GM21529 (cell line): ENCODE measurements at regions not wholly inside any gene's neighbourhood (a gene's known extent, or its start where the extent isn't known, plus 50 kb on each side); places are given as distances from the start of the nearest gene placed in this dataset.
"Not testable (repeated sequence)": the region's sequence is repeated elsewhere in the genome, so short reads cannot be mapped to it uniquely, and the experiment has no call there.

Experiments
- ATAC-seq: cut with Tn5 transposase; IDR thresholded peaks from one replicate; pipeline ENCODE4 v1.9.1; 2021; ENCODE audit not compliant: unreplicated experiment

DNA sequence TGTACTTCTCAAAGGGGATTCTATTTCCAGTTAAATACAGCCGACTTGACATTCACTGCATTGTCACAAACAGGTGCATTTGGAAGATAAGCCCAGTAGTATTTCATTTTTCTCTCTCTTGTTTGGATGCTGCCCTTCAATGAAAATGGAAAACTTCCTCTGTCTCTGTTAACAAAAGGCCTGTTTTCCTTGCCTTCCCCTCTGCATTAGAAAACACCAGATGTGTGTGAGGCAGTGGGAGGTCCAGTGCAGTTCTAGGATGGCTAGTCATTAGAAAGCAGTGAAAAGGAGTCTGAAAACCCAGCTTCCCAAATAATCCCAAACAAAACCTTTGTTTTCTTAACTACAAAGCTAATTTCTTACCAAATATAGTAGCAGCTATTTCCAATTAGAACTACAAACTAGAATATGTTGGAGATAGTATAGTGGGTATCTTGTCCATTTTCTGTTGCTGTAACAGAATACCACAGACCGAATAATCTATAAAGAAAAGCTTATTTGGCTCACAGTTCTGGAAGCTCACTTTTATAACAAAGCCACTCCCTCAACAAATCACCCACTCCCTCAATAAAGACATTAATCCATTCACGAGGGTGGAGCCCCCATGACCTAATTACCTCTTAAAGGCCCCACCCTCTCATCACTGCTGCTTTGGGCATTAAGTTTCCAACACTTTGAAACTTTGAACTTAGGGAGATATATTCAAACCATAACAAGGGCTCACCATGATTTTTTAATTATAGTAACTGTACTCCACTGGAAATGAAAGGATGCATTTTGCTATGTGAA lies 452.1 kb upstream of the RPS6KA3 start:
- no peak for ATAC-seq

DNA sequence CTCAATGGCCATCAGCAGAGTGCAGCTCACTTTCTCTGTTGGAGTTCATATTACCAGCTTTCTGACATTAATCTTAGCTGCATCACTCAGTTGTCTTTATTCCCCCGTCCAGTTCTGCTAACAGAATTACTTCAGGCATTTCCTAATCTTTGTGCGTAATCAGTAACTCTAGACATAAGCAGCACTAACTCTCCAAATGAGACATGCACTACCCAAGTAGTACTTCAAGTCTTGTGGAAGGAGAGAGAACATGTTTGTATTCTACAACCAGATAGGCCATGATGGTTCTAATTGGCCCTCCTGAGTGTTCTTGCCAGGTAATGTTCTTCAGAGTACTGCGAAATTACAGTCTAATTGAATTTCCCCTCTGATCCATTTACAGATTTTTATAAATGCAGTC lies 448.5 kb upstream of the RPS6KA3 start:
- ATAC-seq, result no peak

DNA sequence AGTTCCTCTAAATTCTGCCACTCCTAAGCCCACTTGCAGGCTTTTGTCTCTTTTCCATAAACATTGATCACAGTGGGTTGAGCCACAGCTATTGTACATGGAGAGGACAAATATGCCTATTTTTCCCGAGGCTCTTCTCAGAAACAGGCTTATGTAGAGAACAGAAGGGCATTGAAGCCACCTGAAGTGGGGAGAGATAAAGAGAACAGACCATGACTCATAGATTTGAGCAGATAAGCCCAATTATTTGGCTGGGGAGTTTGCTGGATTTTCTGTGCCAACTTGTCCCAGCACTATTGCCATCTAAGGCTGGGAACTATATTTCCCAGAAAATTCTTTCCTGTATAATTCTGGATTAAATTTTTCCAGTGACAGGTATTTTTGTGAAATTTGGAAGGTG lies 446.1 kb upstream of the RPS6KA3 start:
- ATAC-seq, result no peak

DNA sequence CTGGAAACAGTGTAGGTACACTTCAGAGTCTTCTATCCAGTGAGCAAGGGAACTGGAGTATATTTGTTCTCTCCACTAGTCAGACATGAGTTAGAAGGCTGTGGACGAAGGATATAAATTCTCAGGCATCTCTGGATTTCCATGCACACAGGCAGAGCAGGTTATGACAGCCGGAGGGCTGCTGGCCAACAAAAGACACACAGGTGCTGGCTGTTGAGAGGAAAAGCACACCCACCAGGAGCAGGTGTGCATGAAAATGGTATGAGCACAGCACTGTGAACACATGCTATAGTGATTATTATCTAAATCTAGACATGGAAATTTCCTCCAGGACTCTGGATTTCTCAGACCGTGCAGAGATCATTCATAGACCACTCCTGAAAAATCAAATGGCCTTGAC lies 444.7 kb upstream of the RPS6KA3 start:
- no peak for ATAC-seq

DNA sequence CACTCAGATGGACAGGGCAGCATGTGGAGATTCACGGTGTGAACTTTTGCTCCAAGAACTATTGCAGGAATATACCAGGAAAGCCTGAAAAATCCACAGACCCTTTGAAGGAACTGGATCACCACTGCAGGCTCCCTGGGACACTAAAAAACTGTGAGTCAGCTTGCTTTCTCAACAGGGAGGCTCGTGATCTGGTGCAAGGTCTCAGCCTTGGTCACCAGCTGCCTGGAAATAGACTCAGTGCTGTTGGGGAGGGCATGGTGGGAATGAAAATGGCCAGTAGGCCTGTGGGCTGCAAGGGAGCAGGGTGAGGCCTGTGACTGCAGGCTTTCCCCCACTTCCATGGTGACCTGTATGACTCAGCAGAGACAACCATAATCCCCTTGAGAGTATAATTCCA lies 426.4 kb upstream of the RPS6KA3 start:
- ATAC-seq, result no peak

DNA sequence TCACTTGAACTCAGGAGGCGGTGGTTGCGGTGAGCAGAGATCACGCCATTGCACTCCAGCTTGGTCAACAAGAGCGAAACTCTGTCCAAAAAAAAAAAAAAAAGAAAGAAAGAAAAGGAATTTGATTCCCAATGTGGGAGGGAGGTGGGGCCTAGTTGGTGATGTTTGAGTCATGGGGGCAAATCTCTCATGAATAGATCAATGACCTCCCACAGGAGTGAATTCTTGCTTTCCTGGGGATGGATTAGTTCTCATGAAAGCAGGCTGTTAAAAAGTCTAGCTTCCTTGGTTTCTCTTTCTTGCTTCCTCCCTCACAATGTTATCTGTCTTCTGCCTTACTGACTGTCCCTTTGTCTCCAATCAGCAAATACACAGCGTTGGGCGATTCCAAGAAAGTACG lies 419.5 kb upstream of the RPS6KA3 start:
- no peak for ATAC-seq

DNA sequence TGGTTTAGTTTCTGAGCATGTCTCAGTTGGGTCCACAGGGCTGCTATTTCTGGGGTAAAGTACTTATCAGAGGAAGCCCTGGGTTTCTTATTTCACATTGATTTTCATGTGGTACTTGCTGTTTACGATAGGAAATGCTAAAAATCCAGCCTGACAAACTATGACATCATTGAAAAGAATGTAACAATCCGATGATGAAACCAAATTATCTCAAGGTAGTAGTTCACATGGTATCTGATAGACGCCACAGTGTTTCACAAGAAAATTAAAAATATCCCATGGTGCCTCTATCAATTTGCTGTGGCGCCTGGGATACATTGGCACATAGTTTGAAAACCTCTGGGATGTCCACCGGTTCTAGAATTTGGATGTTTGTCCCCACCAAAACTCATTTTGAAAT lies 418.9 kb upstream of the RPS6KA3 start:
- no peak for ATAC-seq

DNA sequence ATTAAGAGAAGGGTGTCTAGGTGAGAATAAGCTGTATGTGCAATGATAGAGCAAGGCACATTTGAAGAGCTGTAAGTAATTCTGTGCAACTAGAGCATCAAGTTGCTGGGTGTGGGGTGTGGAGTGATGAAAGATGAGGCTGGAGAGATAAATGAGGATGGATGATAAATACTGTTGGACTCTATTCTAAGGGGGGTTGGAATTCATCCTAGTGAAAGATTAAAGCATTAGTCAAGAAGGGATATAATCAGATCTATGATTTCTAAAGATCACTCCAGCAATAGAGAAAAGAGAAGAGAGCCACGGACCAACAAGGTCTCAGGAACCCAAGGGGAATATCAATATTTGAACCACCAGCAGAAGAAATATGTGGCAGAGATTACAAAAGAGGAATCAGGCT lies 415.0 kb upstream of the RPS6KA3 start:
- ATAC-seq, result no peak

DNA sequence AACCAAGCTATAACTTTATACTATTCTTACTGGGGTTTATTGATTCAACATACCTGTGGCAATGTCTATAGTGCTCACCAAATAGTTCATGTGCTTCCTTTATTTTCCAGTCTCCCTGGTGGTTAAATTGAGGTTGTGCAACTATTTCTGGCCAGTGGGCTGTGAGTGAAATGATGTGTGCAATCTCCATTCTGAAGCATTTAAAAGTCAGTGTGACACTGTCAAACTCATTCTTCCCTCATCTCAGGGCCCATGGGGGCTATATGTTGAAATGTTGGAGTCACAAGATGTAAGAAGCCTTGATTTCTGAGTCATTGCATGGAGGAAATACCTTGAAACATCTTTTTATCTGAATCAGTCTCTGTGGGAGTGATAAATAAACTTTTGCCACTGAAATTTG lies 414.3 kb upstream of the RPS6KA3 start:
- ATAC-seq, result no peak

DNA sequence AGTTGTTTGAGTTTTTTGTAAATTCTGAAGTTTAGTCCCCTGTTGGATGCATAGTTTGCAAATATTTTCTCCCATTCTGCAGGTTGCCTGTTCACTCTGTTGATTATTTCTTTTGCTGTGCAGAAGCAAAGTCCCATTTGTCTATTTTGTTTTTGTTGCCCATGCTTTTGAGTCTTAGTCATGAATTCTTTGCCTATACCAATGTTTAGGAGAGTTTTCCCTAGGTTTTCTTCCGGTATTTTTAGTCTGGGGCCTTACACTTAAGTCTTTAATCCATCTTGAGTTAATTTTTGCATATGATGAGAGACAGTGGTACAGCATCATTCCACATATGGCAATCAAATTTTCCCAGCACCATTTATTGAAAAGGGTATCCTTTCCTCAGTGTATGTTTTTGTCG lies 405.8 kb upstream of the RPS6KA3 start:
- no peak for ATAC-seq

DNA sequence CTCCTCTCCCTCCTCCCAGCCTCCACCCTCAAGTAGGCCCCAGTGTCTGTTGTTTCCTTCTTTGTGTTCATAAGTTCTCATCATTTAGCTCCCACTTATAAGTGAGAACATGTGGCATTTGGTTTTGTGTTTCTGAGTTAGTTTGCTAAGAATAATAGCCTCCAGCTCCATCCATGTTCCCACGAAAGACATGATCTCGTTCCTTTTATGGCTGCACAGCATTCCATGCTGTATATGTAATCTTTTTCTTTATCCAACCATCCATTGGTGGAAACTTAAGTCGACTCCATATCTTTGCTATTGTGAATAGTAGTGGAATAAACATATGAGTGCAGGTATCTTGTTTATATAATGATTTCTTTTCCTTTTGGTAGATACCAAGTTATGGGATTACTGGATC lies 405.0 kb upstream of the RPS6KA3 start:
- not testable (repeated sequence) for ATAC-seq

DNA sequence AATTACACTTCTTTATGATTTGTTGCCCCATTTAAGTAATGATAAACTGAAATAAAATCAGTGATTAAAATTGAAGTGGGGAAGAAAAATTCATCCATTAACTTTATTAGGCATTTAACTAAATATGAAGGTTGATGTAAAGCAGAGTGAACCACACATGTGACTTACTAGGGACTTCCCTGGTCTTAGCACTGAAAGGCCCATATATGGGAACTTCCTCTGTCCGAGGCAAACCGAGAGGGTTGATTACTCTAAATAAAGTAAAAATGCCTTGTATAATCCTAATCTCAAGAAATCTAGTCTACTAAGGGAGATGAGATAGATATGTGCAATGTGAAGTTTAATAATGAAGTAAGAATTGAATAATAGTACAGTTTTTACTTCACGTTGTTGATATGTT lies 403.9 kb upstream of the RPS6KA3 start:
- no peak for ATAC-seq

DNA sequence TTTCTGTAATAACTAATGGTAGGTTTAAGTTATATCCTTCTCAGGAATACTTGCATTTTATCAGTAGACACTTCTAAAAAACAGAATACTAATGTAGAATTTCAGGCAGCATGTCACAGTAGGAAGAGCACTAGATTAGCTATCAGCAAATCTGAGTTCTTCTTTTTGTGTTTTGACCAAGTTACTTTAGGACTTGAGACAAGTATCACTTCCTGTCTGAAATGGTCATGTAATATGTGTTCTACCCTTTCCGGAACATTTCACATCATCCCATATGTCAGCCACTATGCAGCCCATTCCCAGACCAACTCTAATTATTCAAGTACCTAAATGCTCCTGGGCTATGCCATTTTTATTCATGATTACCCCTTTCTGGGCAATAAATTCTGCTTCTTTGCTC lies 401.8 kb upstream of the RPS6KA3 start:
- no peak for ATAC-seq

DNA sequence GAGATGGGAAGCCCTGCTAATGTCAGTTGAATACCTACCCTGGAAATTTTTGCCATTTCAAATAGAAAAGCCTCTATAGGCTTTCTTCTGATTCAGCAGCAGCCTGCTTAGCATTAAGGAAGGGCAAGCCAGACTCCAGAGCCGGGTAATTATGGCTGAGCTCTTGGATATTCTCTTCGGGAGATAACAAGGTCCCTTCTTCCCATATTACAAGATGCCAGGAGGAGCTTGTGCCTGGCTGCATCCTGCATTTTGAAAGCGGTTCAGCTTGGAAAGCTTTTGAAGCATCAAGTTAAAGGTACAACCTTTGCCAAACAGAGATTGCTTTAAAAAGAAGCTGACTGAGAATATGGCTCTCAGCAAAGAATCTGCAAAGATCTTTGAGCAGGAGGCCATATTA lies 399.6 kb upstream of the RPS6KA3 start:
- no peak for ATAC-seq

DNA sequence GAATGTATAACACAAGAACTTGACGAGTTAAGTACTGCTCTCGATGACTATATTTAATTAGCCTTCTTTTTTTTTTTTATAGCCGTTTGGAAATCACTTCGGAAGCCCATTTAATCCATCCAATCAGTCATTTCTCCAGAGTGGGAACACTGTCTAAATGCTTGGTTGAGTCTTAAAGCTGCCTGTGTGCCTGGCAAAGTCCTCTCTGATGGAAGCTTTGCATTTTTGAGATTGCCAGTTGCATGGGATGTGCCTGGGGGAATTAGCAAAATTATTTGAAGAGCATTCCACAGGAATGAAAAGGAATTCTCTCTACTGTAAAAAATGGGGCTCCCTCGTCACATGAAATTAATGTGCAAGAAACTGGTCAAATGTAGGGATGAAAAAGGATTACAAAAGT lies 398.8 kb upstream of the RPS6KA3 start:
- ATAC-seq, result no peak

DNA sequence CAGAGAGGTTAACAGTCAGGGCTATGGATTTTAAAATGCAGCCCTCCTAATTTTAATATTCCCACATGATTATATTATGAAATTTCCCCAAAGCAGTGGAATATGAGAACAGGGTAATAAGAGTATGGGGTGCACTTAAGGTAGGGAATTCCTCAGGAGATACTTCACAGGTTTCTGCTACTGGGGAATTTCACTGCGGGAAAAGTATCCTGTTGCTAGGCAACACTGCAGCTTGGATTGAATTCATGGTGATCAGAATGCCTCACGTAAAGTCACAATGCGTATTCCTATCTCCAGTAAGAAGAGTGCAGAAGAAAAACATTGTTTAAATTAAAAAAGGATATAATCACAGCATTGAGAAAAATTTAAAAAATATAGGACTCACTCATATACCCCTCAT lies 398.1 kb upstream of the RPS6KA3 start:
- ATAC-seq, result no peak

DNA sequence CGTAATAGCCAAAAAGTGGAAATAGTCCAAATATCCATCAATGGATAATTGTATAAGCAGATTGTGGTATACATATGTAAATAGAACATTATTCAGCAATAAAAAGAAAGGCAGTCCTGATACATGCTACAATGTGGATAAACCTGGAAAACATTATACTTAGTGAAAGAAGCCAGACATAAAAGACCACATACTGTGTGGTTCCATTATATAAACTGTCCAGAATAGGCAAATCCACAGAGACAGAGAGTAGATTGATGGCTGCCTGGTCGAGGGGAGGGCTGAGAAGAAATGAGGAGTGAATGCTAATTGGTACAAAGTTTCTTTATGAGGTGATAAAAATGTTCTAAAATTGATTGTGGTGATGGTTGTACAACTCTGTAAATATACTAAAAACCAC lies 397.4 kb upstream of the RPS6KA3 start:
- no peak for ATAC-seq

DNA sequence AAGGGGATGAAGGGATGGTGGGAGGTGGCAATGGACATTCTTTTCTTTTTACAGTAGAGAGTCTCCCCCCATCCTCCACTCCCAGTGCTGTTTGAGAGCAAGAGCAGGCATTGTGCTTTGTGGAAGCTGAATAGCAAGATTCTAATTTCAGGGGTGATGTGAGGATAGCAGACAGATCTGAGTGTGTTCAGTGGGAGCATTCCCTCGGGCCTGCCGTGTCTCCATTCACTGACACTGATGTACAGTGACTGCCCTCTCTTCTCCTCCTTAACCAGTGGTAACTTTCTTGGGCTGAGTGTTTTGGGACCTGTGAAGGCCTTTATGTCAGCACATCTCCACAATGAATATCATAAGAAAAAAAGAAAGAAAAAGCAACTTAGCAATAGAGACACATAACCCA lies 396.6 kb upstream of the RPS6KA3 start:
- ATAC-seq, result no peak

DNA sequence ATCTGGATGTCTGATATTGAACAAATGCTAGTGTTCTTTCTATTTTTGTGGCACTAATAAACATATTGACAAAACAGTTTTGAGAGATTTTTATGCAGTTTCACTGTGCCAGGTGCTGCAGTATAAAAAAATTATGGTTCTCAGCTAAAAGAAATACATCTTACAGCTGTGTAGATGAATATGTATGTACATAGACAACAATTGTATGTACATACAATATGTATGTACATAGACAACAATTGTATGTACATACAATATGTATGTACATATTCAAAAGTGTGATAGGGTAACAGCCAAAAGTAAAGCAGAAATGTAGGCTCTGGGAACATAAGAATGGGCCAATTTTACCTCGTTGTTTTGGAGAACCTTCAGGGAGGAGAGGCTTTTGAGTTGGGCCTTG lies 390.0 kb upstream of the RPS6KA3 start:
- no peak for ATAC-seq

DNA sequence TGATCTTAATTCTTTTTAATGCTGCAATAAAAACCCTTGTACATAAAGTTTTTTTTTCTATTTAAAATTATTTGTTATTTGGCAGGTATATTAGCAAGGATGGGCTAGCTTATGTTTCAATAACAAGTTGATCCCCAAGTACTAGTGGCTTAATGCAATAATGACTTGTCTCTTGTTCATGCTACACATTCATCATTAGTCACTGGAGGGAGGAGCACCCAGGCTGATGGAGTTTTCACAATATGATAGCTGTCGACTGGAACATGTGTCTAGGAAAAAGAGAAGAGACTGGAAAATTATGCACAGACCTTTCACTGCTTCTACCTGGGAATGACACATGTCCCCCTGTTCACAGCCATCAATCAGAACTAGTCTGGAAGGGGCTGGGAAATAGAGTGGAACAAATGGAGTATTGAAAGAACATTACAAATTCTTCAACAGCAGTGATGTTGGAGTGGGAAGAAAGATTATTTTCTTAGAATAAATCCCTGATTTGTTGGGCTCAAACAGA lies 387.9 kb upstream of the RPS6KA3 start:
- no peak for ATAC-seq

DNA sequence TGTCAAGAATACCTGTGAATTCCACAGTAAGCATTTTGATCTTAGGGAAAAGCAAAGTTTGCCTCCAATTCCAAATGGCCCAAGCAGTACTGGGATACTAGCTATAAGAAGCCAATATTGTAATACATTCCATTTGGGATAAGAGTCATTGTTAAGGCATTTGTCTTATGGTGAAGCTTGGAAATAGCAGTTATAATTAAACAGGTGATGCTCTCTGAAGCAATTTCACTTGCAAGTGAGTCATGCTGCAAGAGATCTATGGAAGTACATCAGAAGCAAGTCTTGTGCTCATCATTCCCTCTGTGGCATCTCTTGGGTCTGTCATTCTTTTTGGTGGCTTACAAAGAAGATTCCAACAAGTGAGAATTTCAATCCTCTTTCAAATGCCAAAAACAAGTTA lies 386.4 kb upstream of the RPS6KA3 start:
- ATAC-seq, result no peak

DNA sequence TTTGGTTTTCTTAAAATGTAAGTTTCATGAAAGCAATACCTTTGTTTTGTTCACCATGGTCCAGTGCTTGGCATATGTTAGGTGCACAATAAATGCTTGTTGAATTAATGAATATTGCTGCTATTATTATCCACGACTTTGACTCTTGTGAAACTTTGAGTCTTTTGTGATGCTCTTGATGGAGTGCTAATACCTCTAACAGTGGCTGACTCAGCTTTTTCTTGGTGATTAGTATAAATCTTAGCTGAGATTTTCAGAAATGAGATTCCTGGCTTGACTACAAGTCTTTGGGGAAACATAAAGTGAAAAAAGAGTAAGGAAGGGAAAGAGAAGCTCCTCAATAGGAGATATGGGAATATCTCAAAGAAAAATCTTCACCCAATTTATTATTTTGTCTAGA lies 375.2 kb upstream of the RPS6KA3 start:
- ATAC-seq, result no peak

DNA sequence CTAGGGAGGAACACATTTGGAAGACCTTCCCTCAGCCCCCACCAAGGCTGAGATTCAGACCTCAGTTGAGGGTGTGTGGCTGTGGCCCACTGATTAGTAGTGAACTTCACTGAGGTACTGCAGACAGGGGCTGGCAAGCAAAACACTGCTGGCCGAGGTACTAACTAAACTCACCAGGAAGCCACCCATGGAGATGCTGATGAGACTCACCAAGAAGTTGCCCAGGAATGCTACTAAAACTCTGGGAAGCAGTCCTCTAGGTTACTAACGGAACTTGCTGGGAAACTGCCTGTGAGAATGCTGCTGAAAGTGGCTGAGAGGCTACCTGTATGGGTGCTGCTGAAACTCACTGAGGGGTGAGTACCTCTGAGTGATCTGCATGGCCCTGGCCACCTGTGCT lies 372.4 kb upstream of the RPS6KA3 start:
- ATAC-seq, result no peak
